ENCODE measurements at regions not wholly inside any gene's neighbourhood (a gene's known extent, or its start where the extent isn't known, plus 50 kb on each side); places are given as distances from the start of the nearest gene placed in this dataset.
"Not testable (repeated sequence)": the region's sequence is repeated elsewhere in the genome, so short reads cannot be mapped to it uniquely, and the experiment has no call there.

DNA sequence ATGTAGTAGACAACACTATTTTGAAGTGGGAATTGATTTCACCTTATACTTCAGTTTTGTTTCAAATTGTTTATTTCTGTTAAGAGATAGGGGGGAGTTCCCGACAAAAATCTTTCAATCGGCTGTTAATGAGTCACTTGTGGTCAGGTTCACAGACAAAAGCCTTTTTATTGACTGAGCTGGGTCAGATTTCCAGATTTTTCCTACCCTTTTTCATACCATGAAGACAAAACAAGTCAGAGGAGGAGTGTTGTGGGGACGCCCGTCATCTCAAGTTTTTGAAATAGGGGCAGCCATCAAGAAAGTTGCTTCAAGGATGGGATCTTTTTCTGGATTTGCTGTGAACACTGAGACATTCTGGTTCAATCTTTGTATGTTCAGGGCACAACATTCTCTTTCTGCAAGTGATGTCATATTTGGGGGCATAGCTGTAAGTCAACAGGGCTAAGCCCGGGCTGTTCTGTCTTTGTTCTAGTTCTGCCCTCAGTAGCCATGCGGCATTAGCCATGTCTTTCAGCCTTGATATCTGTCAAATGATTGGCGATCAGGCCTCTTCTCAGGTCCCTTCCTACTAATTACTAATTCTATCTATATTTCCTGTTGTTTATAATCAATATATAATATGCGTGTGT lies 496.0 kb upstream of the MARCKS start:
- no peak for DNase-seq

DNA sequence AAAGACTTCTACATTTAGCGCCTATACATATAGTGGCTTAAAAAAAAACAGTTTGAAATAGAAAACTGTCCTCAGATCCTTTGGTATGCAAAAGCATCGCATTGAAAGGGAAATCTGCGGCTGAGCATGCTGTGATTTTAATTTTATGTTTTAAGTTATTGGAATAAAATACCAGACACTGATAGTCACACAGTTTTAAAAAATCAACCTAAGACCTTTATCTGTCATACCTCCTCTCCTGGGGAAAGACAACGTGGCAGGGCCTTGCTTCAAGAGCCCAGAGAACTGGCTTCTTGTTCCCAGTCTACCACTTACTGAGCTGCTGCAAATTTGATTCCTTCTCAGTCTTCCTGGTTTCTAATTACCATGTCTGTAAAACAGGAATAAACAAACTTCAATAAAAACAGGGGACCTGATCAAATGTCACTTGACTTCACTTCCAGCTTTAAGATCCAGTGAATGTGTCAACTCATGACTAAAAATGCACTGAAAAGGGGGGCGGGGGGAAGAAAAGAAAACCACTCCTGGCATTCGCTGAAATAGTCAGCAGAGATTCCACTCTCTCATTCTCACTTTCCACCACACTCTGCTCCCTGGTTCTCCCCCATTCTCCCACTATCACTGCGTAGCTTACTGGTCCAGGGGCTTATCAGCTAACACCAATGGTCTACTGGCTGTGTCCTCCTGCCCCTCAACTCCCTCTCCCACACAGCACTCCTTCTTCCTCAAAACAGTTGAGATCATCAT lies 494.7 kb upstream of the MARCKS start:
- no peak for DNase-seq

DNA sequence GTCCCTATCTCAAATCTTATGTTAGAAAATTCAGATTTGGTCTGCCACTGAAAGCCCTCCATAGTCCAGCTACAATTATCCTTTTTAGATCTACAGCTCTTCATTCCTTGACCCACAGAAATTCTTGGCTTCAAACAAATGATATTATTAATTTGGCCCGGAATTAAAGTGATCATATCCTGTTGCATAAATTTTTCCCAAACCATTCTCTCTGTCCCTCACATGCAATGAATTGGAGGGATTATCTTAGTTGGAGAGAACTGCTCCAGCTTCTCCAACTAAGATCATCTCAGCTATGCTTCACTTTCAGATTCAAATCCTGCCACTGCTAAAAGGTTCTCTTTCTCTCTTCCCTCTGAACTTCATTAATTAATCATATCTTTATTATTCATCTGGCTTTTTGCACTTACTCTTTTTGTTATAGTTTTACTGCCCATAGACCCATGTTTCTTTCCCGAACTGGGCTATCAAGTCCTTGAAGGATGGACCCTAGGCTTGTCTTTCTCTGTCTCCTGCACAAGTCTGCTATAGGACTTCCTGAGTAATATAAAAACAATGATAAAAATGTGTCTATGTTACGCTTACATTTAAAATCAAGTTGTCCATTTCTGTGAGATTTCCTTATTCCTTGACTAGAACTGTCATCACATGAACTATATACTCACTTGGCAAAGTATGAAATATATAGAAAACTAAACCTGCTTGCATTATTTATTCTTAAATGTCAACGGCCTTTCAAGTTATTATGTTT lies 493.9 kb upstream of the MARCKS start:
- no peak for DNase-seq

DNA sequence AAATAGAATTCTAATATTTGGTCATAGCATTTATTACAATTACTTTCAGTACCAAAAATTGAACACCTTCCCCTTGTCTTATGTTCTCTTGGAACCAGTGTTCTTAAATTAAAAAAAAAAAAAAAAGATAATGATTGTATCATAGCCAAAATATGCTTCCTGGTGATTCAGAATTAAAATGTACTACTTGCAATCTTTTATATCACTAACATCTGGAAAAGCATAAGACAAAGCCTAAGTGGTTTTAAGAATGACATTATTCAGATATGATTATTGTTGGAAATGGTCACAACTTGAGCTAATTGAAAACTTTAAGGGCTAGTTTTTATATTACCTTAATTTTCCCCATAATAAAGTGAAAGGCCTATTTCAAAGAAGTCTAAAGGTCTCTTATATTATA lies 493.3 kb upstream of the MARCKS start:
- no peak for DNase-seq

DNA sequence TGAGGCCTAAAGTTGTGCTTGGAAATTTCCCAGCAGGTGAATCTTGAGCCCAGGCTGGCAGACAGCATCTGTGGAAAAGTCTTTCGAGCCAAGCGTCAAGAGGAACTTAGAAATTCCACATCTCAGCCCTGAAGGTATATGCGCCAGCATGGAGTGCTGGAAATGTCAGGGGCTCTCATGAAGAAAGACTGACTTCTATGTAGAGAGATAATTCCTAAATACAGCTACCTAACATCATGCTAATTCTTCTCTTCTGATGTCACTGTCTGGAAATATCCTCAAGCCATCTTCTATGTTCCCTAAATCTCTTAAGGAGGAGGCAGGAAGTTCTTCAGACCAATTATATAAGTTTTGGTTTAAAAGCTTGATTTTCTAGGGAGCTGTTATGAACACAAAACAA lies 492.4 kb upstream of the MARCKS start:
- DNase-seq, result no peak

DNA sequence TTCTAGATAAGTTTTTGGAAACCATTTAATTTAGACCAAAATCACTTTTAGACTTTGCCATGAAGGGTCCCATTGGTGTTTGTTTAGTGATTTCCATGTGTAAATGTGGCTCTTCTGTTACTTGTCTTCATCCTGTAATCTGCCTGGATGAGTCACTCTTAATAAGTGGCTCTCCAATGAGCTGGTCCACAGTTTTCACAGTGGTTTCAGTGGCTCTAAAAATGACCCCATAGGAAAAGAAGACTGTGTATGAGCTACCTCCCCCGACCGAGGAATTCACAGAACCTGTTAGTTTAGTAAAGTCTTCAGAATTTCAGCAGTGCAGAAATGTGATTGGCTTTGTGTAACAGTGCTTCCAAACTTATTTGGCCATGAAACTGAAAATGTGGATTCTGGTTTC lies 492.0 kb upstream of the MARCKS start:
- DNase-seq, result no peak

DNA sequence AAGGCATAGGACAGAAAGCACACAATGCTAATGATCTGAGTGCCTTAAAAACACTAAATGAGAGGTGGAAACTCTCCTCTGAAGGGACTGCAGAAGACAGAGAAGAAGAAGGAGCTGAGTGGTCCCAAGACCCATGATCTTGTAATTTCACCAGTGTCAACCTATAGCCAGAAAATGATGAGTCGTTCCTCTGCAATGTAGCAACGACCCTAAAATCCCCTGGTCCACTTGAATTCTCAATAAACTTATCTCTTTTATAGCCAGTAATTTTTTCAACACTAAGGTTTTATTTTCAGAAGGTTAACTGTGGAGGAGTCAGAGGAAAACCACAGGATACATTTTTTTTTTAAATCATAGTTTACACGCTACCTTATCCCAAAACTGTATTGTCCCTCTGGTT lies 490.6 kb upstream of the MARCKS start:
- DNase-seq, result no peak

DNA sequence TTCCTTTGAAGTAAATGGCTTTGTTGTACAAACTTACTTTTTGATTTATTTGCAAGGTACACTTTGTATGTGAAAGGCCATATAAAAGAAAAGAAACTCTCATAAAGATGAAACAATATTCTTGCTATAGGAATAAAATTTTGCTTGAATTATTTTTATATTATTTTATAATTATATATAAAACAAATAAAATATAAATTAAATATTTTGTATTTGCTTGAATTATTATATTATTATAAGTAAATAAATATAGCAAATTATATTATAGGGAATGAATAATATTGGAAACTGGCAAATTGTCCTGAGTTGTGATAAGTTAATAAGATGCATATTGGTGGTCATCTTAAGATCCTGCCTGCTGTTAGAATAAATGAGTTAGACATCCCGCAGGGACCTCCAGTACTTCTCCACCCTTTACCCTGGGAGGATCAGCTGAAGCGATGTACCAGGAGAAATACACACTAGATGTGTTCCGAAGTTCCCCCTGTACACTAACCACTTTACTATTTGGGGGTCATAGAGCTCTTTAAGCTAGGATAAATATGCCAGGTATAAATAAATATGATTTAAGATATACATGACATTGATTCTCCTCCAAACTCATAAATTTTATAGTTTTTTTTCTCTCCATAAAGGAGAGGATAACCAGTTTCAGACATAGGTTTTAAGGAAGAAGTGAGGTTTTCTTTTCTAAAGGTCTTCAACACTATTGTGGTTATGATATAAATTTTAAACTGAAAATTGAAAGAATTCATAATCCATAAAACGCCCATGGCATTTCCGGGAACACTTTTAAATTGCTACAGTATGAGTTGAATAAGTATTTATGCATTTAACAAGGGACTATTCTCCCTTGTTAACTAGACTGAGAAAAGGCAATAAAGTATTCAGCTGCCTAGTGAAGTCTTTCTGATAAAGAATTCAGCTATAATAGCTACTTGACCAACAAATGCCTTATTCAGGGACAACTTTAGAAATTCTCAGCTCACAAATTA lies 486.3 kb upstream of the MARCKS start:
- DNase-seq, result no peak

DNA sequence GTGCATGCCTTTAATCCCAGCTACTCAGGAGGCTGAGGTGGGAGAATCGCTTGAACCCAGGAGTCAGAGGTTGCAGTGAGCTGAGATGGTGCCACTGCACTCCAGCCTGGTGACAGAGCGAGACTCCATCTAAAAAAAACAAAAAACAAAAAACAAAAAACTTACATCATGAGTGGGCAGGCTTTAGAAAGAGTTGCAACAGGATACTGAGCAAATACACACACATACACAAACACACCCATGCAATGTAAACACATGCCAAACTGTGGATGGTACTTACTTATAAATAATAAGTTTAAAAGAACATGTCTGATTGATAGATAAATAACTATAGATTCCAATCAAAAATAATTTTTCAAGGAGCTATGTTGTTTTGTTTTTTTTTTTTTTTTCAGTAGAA lies 481.7 kb upstream of the MARCKS start:
- not testable (repeated sequence) for DNase-seq

DNA sequence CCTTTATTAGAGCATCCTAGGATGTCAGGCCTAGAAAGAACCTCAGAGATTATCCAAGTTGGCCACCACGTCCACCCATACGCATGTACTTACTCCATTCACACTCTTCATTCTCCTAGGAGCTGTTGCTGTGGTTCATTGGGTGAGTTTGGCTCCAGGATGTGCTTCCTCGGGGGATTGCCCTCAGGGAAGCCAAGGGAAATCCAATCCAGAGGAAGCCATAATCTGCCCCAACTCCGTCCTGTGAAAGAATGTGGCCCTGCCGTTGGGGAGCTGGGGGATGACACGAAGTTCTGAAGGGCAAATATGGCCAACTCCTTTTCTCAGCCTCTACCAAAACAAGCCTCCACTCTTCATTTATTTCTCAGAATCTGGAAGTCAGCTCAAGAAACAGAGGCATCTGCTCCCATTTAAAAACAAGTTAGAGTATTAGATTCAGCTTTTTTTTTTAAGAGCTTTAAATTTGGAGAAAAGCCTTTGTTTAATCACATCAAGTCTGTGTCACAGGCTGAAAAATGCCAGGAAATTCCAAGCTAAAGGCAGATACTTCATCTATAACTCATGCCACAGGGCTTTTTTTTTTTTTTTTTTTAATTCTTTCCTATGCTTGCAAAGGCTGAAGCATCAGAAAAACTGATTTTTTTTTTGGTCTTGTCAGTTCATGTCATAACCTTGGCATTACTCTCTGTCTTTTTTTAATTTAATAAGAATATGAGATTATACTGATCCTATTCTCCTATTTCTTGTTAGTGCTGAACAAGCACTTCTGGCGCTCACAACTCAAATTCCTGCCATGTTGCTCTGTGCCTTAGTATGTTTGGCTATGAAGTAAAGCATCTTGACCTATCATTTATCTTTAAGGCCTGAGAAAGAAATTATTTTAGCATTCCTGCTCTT lies 480.9 kb upstream of the MARCKS start:
- DNase-seq, result no peak

DNA sequence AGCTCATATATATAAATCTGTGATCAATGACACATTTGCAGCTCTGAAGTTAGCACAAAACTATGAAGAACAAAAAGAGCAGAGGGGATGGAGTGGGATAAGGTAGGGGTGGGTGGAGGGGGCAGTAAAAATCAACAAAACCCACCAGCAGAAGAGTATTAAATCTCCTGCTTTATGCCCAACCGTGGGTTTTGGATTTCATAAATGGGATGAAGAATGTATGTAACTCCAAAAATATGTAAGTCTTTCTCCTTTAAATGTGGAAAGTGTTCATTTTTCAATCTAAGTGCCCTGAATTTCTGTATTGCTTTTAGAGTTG lies 480.3 kb upstream of the MARCKS start:
- no peak for DNase-seq

DNA sequence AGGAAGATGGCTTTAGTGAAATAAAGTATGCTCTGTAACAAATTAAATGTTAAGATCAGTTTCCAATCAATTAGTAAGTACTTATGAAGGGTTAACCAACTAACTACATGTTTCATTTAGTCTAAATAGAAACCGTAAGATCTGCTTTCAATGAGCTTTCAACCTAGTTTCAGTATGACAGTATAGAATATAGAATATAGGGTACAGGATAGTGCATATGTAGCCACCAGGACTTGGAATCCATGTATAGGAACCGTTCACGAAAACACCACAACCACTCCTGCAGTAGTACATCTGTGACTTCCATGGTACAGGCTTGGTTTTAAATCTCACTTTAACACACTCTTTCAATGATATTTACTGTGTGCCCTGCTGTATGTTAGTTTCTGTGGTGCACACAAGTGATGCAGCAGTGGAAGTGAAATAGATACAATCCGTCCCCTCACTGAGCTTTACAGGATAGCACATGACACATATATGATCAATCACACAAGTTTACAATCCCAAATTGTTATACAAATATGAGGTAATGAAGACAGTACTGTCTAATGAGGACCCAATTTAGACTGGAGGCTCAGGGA lies 479.7 kb upstream of the MARCKS start:
- no peak for DNase-seq

DNA sequence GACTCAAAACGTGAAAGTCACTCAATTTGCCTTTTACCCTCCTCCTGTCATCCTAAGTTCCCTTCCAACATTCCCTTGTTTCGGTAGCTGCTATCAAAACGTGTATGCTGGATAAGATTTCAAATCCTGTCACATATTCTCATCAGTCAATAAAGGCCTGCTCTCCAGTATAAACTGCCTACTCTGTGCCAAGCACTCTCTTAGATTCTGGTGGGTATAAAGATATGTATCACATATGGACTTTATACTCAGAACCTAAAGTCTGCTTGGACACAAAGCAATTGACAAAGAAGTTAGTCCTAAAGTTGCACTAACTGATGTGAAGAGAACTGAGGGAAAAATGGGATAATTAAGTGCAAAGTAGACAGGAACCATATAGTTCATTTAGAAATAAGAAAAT lies 476.6 kb upstream of the MARCKS start:
- no peak for DNase-seq

DNA sequence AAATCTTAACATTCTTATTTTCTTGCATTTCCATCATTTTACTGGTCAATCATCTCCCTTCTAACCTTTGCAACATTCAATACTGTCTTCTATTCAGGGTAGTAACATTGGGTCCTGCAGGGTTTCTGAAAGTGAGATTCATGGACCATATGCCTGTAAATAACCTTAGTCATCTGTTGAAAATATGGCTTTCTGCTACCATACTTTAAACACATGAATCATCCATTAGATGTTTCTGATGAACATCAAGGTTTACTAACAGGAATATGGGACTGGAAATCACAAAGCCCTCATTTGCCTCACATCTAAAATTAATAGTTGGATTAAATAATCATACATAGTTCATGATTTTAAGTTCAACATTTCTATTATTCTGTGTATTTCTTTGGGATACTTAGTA lies 475.9 kb upstream of the MARCKS start:
- DNase-seq, result no peak

DNA sequence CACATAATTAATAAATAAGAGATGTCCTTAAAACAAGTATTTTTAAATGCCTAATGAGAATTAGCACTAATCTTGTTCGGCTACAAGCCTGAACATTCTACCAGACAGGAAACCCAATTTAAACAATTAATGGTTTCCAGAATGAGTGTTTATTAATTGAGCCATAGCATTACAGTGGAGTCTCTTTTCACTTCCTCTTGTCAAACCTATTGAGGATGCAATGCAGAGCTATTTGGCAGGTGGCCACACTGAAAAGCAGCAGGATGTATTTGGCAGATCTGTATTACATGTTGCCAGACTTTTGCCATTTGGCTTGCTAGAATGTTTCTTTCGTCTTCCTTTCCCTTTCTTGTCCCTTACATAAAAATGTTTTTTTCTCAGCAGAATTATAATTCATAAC lies 475.2 kb upstream of the MARCKS start:
- DNase-seq, result peak; percentile 86 to 87

DNA sequence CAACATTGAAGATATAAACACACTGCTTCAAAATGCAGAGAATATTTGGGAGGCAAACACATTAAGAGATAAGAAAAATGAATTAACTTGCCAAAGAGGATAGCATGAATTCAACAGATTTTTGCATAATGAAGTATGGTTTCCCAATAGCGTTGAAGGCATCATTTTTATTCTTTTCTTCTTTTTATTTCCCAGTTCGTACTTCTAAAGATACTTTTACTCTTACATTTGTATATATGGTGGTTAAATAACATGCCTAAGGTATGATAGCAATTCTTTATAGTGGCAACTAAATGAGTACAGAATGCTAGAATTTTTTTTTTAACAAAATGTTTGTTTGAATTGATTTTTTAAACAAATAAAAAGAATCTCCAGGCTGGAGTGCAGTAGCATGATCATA lies 473.4 kb upstream of the MARCKS start:
- no peak for DNase-seq

DNA sequence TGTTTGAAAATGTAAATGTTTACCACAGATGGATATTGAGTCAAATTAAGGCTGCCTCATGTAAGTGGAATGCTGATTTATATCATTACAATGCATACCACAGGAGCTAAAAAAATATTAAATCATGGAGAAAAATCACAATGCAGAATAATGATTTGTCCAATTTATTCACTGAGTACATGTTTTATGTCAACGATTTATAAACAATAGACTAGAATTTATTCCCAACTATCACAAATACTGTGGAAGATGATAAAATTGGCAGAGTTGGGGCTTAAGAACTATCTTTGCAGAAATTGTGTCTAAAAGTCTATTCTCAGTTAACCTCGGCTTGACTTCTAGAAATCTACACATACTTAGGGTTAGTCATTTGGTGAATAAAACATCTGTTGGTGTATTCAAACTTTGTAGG lies 472.1 kb upstream of the MARCKS start:
- DNase-seq, result no peak

DNA sequence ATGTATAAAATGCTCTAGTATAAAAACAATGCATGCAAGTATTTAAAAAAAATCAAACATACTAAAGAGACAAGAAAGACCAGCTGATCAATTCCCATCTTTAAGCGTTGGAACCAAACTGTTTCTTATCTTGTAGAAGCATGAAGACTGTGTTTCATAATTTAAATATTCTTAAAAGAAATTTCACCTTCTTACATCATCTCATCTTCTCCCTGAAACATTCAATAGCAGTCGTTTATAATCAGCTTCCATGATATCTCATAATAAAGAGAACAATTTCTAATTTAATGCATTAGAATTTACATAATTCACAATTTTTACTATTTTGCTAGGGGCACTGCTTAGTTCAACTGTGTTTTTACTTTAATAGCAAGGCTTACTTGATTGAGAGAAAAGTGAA lies 468.1 kb upstream of the MARCKS start:
- DNase-seq, result no peak

DNA sequence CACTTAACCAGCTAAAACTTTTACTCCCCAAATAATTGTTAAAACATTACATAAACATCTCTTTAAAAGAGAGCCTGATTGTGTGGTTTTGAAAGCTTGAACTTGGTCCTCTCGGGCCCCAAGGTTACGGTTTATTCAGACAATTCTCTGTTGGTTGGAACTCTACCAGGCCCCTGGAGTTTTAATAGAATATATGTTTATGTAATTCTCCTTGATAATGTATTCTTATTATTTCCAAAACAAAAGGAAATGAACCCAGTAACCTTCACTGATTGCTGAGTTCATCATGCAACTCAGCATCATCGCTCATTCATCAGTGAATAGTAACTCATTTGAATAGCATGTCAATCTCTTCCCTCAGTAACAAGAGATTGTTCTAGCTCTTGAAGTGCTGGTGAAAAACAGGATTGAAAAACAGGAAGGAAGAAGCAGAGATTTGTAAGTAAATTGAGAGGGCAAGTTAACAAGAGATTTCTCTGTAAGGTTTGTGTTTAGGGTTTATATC lies 464.5 kb upstream of the MARCKS start:
- no peak for DNase-seq

DNA sequence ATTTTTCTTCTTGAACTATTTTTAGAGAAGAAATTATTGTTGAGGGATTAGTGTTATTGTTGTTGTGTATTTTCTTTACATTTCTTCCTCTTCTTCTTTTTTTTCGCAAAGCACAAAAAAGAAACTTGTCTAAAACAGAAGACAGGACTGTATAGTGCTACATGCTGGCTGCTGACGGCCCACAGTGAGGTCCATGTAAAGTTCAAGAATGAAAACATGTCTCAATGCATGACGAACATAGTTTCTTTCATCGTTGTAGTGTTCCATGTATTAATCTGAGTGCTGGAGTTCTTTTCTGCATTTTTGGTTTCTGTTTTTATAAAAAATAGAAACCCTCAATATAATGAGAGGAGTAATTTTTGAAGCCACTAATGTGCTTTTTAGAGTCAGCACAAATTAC lies 462.9 kb upstream of the MARCKS start:
- DNase-seq, result no peak

DNA sequence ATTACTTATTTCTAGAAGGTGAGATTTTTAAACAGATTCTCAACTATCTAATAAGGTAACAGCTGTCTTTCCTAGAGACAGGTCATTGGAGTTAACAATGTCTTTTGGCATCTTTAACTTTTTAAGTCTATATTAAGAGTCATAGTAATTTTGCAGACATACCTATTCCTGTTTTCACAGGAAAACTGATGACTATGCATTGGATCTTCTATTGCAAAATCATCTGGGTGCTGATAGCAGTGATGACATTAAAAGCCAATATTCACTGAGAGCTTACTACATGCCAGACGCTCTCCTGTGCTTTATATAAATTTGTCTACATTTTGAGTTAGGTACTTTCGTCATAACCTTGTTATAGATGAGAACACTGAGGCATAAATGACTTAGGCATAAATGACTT lies 462.4 kb upstream of the MARCKS start:
- DNase-seq, result no peak

Measured in AML-193 (cell line).